PC-3 (cell line): ENCODE measurements at regions not wholly inside any gene's neighbourhood (a gene's known extent, or its start where the extent isn't known, plus 50 kb on each side); places are given as distances from the start of the nearest gene placed in this dataset.

Source experiments
- ATAC-seq: fragments of 200-7000 bp; cut with Tn5 transposase; 2 replicates; pipeline ENCODE4 v1.9.1; 2020; ENCODE audit warnings: mild to moderate bottlenecking, moderate library complexity
- BruUV-seq: library from RNA; stranded (reverse); fragments of 400-500 nt; replicated peaks from 2 replicates; lab custom pipeline; 2021; lab: Mats Ljungman, UMichigan
- CTCF ChIA-PET: fragments of 300-600 bp; sonication (Branson Sonifier 250); formaldehyde crosslinking; loops from one replicate; lab custom pipeline; 2022; ENCODE audit warnings: antibody characterized with exemption; lab: Charles Lee
- POLR2A ChIA-PET: fragments of 300-600 bp; sonication (Branson Sonifier 250); formaldehyde crosslinking; loops from one replicate; lab custom pipeline; 2022; ENCODE audit warnings: antibody characterized with exemption; ENCODE audit not compliant: unreplicated experiment; lab: Charles Lee
- DNase-seq: peaks from one replicate; pipeline ENCODE4 v3.0.0-alpha.2; 2015
- H2AFZ ChIP-seq: fragments of 300-600 bp; sonication (generic); 2 replicates; pipeline ENCODE4 v1.6.0; 2016; ENCODE audit warnings: antibody characterized with exemption, low read length
- H3F3A ChIP-seq: fragments of 300-600 bp; sonication (generic); one replicate; pipeline ENCODE4 v1.6.0; 2017; ENCODE audit warnings: antibody characterized with exemption, low read length, control low read depth, mild to moderate bottlenecking; ENCODE audit not compliant: unreplicated experiment
- H3K27ac ChIP-seq: fragments of 300-600 bp; sonication (generic); 2 replicates; pipeline ENCODE4 v1.5.1; 2016; ENCODE audit warnings: mild to moderate bottlenecking, low read length
- H3K27me3 ChIP-seq: fragments of 300-600 bp; sonication (generic); 2 replicates; pipeline ENCODE4 v1.6.1; 2016; ENCODE audit warnings: low read length, mixed read lengths
- H3K36me3 ChIP-seq: fragments of 300-600 bp; sonication (generic); 2 replicates; pipeline ENCODE4 v1.6.1; 2016; ENCODE audit warnings: low read depth, mixed run types, low read length, mixed read lengths
- H3K4me1 ChIP-seq: fragments of 300-600 bp; sonication (generic); 2 replicates; pipeline ENCODE4 v1.5.1; 2016; ENCODE audit warnings: low read length; ENCODE audit not compliant: insufficient read depth
- H3K4me2 ChIP-seq: fragments of 300-600 bp; sonication (generic); 2 replicates; pipeline ENCODE4 v1.6.0; 2016; ENCODE audit warnings: low read length
- H3K4me3 ChIP-seq: fragments of 300-600 bp; sonication (generic); 2 replicates; pipeline ENCODE4 v1.5.1; 2016; ENCODE audit warnings: mild to moderate bottlenecking, low read length, mixed read lengths
- H3K79me2 ChIP-seq: fragments of 300-600 bp; sonication (generic); 2 replicates; pipeline ENCODE4 v1.6.1; 2017; ENCODE audit warnings: low read length, mixed read lengths
- H3K9ac ChIP-seq: fragments of 300-600 bp; sonication (generic); 2 replicates; pipeline ENCODE4 v1.6.0; 2016; ENCODE audit warnings: mild to moderate bottlenecking, low read length
- H3K9me2 ChIP-seq: fragments of 300-600 bp; sonication (generic); replicated peaks from 2 replicates; pipeline ENCODE4 v1.6.1; 2016; ENCODE audit warnings: mixed run types, low read length, mixed read lengths
- H3K9me3 ChIP-seq: fragments of 300-600 bp; sonication (generic); 2 replicates; pipeline ENCODE4 v1.6.1; 2016; ENCODE audit warnings: low read length, mixed read lengths
- H4K20me1 ChIP-seq: fragments of 300-600 bp; sonication (generic); 2 replicates; pipeline ENCODE4 v1.6.1; 2016; ENCODE audit warnings: low read length, mixed read lengths
- EZH2 ChIP-seq: fragments of 300-600 bp; sonication (generic); IDR thresholded peaks from one replicate; pipeline ENCODE4 v1.6.1; 2017; ENCODE audit warnings: antibody characterized with exemption, mild to moderate bottlenecking, low read length; ENCODE audit not compliant: unreplicated experiment
- EZH2phosphoT487 ChIP-seq: fragments of 300-600 bp; sonication (generic); IDR thresholded peaks from 2 replicates; pipeline ENCODE4 v1.6.1; 2018; ENCODE audit warnings: mild to moderate bottlenecking, antibody characterized with exemption, low read length, borderline replicate concordance
- intact Hi-C: fragments of 100-400 bp; cut with micrococcal nuclease; formaldehyde crosslinking; loops from 2 replicates; pipeline ENCODE4 v1.9.0; 2023
- TF ChIP-seq, protein P1 (sequence below): fragments of 300-600 bp; sonication (generic); conservative IDR thresholded peaks from 2 replicates; pipeline ENCODE4 v1.5.1; 2017; ENCODE audit warnings: antibody characterized with exemption, low read depth, mild to moderate bottlenecking, low read length

DNA sequence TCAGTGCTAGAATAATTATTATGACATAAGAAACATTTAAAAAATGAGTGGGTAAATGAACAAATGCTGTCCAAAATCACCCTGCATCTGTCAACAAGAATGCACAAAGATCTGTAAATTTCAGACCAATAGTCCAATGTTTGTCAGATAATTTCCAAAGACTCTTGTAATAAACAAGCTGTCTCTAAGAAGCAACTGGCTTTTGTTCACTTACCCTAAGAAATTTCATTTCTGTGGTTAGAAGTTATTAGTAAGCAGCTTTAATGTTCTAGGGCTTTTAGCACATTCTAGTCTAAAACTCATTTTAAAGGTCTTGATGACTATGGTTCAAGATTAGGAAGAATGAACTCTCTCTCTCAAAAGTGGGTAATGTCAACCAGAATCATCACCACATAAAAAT is 560.3 kb upstream of the SMIM31 start:
- no peak for ATAC-seq
- no peak overlapping the region for H3K4me3 ChIP-seq
- no peak overlapping the region for H3K4me2 ChIP-seq
- H2AFZ ChIP-seq, result no peak overlapping the region
- CTCF ChIA-PET, result no interaction called here
- intact Hi-C loops, result no loop called here
- BruUV-seq, result no TSS peak
- H3K4me1 ChIP-seq, result no peaks in the 10 kb centered on the region
- no peaks in the 10 kb centered on the region for H3F3A ChIP-seq
- no peaks in the 10 kb centered on the region for H4K20me1 ChIP-seq
- no peaks in the 10 kb centered on the region for H3K9me3 ChIP-seq
- no peaks in the 10 kb centered on the region for H3K27me3 ChIP-seq
- no peaks in the 10 kb centered on the region for H3K36me3 ChIP-seq
- TF ChIP-seq EZH2, result no peak
- no peak for TF ChIP-seq EZH2phosphoT487
- TF ChIP-seq, protein P1, sequence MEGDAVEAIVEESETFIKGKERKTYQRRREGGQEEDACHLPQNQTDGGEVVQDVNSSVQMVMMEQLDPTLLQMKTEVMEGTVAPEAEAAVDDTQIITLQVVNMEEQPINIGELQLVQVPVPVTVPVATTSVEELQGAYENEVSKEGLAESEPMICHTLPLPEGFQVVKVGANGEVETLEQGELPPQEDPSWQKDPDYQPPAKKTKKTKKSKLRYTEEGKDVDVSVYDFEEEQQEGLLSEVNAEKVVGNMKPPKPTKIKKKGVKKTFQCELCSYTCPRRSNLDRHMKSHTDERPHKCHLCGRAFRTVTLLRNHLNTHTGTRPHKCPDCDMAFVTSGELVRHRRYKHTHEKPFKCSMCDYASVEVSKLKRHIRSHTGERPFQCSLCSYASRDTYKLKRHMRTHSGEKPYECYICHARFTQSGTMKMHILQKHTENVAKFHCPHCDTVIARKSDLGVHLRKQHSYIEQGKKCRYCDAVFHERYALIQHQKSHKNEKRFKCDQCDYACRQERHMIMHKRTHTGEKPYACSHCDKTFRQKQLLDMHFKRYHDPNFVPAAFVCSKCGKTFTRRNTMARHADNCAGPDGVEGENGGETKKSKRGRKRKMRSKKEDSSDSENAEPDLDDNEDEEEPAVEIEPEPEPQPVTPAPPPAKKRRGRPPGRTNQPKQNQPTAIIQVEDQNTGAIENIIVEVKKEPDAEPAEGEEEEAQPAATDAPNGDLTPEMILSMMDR, result no peak
- DNase-seq, result no peak
- no peak overlapping the region for H3K9ac ChIP-seq
- no peaks in the 10 kb centered on the region for H3K79me2 ChIP-seq
- no peak overlapping the region for H3K27ac ChIP-seq
- H3K9me2 ChIP-seq, result no peaks in the 10 kb centered on the region
- POLR2A ChIA-PET, result no interaction called here

DNA sequence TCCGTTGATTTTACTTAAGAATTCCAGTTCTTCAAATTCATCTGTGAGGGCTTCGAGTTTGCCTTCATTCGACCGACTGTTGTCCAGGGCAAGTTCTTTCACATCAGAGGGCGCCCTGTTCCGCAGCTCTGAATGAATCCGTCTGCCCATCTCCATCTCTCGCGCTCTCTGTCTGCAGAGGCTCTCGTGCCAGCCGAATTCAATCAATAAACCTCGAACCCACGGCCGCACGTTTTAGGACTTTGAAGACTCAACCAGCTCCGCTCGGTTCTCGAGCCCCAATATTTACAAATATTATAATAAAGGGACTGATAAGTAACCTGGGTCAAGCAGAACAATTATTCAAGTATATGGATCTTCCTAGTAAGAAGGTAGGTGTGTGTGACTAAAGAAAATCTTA is 556.4 kb upstream of the SMIM31 start:
- no TSS peak for BruUV-seq
- intact Hi-C loops, result no loop called here
- CTCF ChIA-PET, result no interaction called here

DNA sequence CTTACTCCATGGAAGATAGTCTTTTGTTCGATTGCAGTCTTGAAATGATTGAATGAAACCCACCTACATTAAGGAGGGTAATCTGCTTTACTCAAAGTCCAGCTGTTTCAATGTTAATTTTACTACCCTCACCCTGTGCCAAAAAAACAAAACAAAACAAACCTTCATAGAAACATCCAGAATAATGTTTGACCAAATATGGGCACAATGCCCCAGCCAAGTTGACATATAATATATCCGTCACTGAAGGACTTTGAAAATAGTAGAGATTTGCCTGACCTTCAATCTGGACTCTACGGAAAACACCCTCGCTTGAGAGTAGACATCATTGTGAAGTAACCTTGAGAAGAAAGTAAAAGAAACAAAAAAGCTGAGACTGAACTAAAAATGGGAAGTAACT is 550.5 kb upstream of the SMIM31 start:
- Histone ChIP-seq H2AFZ (no peak overlapping the region), H3K4me1 (peaks cover 20% of the 10 kb centered on the region), H3K27ac (peak overlapping the region; percentile 74), H3K9me3 (no peaks in the 10 kb centered on the region), H3K9ac (0 out of 2 replicates have a peak overlapping the region, but pooled peaks have one; percentile 18), H3K4me3 (no peak overlapping the region), H3K79me2 (no peaks in the 10 kb centered on the region), H3K36me3 (no peaks in the 10 kb centered on the region), H3K27me3 (no peaks in the 10 kb centered on the region), H3K9me2 (no peaks in the 10 kb centered on the region), H3F3A (no peaks in the 10 kb centered on the region), H4K20me1 (no peaks in the 10 kb centered on the region), H3K4me2 (no peak overlapping the region)
- DNase-seq (no peak), ATAC-seq (no peak)
- TF ChIP-seq, protein P1, result no peak
- no peak for TF ChIP-seq EZH2
- TF ChIP-seq EZH2phosphoT487, result no peak
- BruUV-seq, result no TSS peak
- ChIA-PET POLR2A (no interaction called here), CTCF (interaction anchor here (0.6 kb wide), 1 partner anchor 48 kb away, joined by 3 read pairs; no protein-coding TSS in a partner anchor)
- intact Hi-C loops, result no loop called here

More for the DNA sequence above, 556.4 kb upstream of the SMIM31 start:
- H2AFZ ChIP-seq, result no peak overlapping the region
- no peaks in the 10 kb centered on the region for H3K27me3 ChIP-seq
- TF ChIP-seq EZH2phosphoT487 (no peak), EZH2 (no peak)
- TF ChIP-seq, protein P1, result no peak
- no peaks in the 10 kb centered on the region for H3F3A ChIP-seq
- DNase-seq (no peak), ATAC-seq (no peak)
- no peaks in the 10 kb centered on the region for H3K9me2 ChIP-seq
- H3K9me3 ChIP-seq, result no peaks in the 10 kb centered on the region
- H3K4me1 ChIP-seq, result no peaks in the 10 kb centered on the region
- H3K27ac ChIP-seq, result no peak overlapping the region
- no peaks in the 10 kb centered on the region for H4K20me1 ChIP-seq
- no peak overlapping the region for H3K4me3 ChIP-seq
- H3K9ac ChIP-seq, result no peak overlapping the region
- H3K79me2 ChIP-seq, result no peaks in the 10 kb centered on the region
- H3K36me3 ChIP-seq, result no peaks in the 10 kb centered on the region
- POLR2A ChIA-PET, result no interaction called here
- no peak overlapping the region for H3K4me2 ChIP-seq
